Mucosa of stomach (tissue), 1 donor: ENCODE measurements at regions not wholly inside any gene's neighbourhood (a gene's known extent, or its start where the extent isn't known, plus 50 kb on each side); places are given as distances from the start of the nearest gene placed in this dataset.

Experiments used
- H3K27me3 ChIP-seq: one replicate; pipeline ENCODE4 v1.7.0; 2013; ENCODE audit warnings: mild to moderate bottlenecking, low read length; ENCODE audit not compliant: control insufficient read depth, insufficient read depth
- H3K36me3 ChIP-seq: one replicate; pipeline ENCODE4 v1.7.0; 2013; ENCODE audit warnings: low read length; ENCODE audit not compliant: control insufficient read depth, insufficient read depth
- H3K4me1 ChIP-seq: one replicate; pipeline ENCODE4 v1.7.0; 2013; ENCODE audit warnings: mild to moderate bottlenecking, low read length; ENCODE audit not compliant: control insufficient read depth, insufficient read depth
- H3K4me3 ChIP-seq: one replicate; pipeline ENCODE4 v1.7.0; 2013; ENCODE audit warnings: low read length
- H3K9ac ChIP-seq: one replicate; pipeline ENCODE4 v1.7.0; 2013; ENCODE audit warnings: mild to moderate bottlenecking, low read length, moderate library complexity
- H3K9me3 ChIP-seq: one replicate; pipeline ENCODE4 v1.7.0; 2013; ENCODE audit warnings: mild to moderate bottlenecking, low read length, moderate library complexity; ENCODE audit not compliant: control insufficient read depth
- donor health status: Pancreatic carcinoma.

DNA sequence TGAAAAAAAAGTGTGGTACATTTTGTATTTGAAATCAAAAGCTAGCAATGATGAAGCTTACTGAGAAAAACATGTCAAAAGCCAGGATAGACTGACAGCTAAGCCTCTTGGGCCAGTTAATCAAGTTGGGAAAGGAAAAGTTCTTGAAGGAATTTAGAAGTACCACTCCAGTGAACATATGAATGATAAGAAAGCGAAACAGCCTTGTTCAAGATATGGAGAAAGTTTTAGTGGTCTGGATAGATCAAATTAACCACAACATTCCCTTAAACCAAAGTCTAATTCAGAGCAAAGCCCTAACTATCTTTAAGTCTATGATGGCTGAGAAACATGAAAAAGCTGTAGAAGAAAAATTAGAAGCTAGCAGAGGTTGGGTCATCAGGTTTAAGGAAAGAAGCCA lies 268.3 kb downstream of the PDHA2 start:
- no peak overlapping the region for H3K4me3 ChIP-seq
- no peaks in the 10 kb centered on the region for H3K4me1 ChIP-seq
- no peaks in the 10 kb centered on the region for H3K27me3 ChIP-seq
- no peaks in the 10 kb centered on the region for H3K36me3 ChIP-seq
- H3K9me3 ChIP-seq: no peaks in the 10 kb centered on the region
- no peak overlapping the region for H3K9ac ChIP-seq

DNA sequence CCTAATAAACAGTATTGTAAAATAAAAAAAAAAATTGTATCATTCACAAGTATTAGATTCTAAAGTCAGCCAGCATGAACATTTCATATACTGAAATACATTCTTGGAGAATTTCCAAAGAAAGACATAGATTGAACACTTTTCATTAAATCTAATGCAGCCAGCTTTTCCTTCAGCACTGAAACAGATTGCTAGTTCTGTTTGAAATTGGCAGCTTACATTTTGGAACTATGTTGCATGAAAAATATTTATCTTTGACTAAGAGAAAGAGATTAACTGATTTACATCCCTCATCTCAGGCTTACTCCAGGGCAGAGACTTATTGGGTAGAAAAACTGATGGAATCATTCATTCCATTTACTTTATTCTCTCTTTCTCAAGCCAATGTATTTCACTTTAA lies 272.7 kb downstream of the PDHA2 start:
- H3K36me3 ChIP-seq: no peaks in the 10 kb centered on the region

DNA sequence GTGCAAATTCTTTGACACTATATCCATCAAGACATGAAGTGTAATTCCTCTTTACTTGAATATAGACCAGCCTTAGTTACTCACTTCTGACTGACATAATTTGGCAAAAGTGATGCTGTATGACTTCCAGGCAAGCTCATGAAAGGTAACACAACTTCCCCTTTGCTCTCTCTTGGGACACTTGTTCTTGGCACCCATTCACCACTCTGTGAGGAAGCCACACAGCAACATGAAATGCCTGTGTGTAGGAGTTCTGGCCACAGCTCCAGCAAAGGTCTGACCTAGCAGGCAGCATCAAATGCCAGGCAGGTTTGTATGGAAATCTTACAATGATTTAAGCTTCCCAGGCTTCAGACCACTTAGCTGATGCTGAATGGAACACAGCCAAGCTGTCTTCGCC lies 280.3 kb downstream of the PDHA2 start:
- H3K36me3 ChIP-seq: no peaks in the 10 kb centered on the region
- no peaks in the 10 kb centered on the region for H3K9me3 ChIP-seq
- H3K4me3 ChIP-seq: no peak overlapping the region
- H3K27me3 ChIP-seq: no peaks in the 10 kb centered on the region
- H3K9ac ChIP-seq: no peak overlapping the region
- no peaks in the 10 kb centered on the region for H3K4me1 ChIP-seq

More for the DNA sequence above, 272.7 kb downstream of the PDHA2 start:
- no peak overlapping the region for H3K9ac ChIP-seq
- H3K27me3 ChIP-seq: no peaks in the 10 kb centered on the region
- H3K4me1 ChIP-seq: no peaks in the 10 kb centered on the region
- H3K4me3 ChIP-seq: no peak overlapping the region
- no peaks in the 10 kb centered on the region for H3K9me3 ChIP-seq

DNA sequence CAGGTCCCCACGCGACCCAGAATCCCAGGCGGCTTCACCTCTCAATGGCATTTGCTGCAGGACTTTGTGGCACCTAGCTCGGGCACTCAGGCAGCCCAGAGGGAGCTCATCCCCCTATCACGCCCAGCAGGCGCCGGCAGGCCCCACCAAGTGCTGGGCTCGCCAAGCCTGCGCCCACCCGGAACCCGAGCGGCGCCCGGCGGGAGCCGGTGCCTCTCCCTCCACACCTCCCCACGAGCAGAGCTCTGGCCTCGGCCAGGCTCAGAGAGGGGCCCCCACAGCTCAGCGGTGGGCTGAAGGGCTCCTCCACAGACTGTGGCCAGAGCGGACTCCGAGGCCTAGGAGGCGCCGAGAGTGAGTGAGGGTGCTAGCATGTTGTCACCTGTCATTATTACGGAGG lies 286.3 kb downstream of the PDHA2 start:
- H3K9ac ChIP-seq: no peak overlapping the region

DNA sequence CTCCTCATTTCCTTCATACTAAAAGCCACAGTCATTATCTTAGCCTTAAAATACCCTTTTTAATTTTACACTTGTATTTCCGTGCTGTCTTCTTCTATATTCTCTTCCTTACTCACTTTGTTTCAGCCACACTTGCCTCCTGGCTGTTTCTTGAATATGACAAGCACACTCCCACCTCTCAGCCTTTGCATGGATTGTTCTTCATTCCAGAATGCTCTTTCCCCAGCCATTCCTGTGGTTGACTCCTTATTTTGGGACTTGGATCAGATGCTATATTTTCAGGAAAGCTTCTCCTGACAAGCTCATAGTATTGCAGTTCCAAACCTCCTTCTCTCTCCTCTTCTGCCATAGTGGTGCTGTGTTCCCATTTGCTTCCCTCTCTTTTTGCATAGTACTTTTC lies 291.3 kb downstream of the PDHA2 start:
- H3K27me3 ChIP-seq: no peaks in the 10 kb centered on the region
- no peaks in the 10 kb centered on the region for H3K36me3 ChIP-seq
- no peaks in the 10 kb centered on the region for H3K4me1 ChIP-seq
- H3K9me3 ChIP-seq: no peaks in the 10 kb centered on the region
- no peak overlapping the region for H3K4me3 ChIP-seq
- H3K9ac ChIP-seq: no peak overlapping the region

More for the DNA sequence above, 286.3 kb downstream of the PDHA2 start:
- H3K36me3 ChIP-seq: no peaks in the 10 kb centered on the region
- no peaks in the 10 kb centered on the region for H3K4me1 ChIP-seq
- no peak overlapping the region for H3K4me3 ChIP-seq
- H3K27me3 ChIP-seq: no peaks in the 10 kb centered on the region
- no peaks in the 10 kb centered on the region for H3K9me3 ChIP-seq

DNA sequence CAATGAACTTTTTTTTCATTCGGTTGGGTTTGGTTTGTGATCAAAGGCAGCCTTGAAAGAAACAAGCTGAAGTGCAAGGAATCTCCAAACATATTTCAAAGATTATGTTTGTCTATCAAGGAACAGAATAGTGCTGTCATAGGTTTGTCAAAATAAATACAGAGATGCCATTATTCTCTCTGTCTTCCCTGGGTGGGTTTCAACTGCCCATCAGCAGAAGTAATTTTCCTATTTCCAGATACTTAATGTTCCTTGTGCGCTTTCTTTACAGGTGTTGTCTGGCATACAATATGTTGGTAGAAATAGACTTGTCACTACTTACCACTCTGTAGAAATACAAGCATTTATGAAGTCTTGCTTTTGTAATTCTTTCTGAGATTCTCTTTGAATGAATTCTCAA lies 294.9 kb downstream of the PDHA2 start:
- Histone ChIP-seq H3K4me1 (no peaks in the 10 kb centered on the region), H3K4me3 (no peak overlapping the region), H3K27me3 (no peaks in the 10 kb centered on the region), H3K9ac (no peak overlapping the region), H3K9me3 (no peaks in the 10 kb centered on the region), H3K36me3 (no peaks in the 10 kb centered on the region)

DNA sequence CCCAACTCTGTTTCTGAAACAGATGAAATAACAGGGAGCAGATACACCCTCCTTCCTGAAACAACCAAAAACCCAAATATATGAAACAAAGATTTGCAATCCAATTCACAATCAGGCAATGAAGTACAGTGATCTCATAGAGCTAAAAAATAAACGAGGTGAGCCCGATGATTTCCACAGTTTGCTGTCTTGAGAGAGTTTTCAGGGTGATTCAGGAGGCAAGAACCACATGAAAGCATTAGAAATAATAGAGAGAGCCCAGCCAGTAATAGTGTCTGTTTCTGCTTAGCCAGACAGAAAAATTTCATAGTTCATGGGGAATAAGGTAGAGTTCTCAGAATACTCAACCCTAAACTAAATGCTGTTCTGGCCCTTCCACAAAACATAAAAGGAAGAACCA lies 296.2 kb downstream of the PDHA2 start:
- Histone ChIP-seq H3K27me3 (no peaks in the 10 kb centered on the region), H3K4me3 (no peak overlapping the region), H3K9me3 (no peaks in the 10 kb centered on the region)

DNA sequence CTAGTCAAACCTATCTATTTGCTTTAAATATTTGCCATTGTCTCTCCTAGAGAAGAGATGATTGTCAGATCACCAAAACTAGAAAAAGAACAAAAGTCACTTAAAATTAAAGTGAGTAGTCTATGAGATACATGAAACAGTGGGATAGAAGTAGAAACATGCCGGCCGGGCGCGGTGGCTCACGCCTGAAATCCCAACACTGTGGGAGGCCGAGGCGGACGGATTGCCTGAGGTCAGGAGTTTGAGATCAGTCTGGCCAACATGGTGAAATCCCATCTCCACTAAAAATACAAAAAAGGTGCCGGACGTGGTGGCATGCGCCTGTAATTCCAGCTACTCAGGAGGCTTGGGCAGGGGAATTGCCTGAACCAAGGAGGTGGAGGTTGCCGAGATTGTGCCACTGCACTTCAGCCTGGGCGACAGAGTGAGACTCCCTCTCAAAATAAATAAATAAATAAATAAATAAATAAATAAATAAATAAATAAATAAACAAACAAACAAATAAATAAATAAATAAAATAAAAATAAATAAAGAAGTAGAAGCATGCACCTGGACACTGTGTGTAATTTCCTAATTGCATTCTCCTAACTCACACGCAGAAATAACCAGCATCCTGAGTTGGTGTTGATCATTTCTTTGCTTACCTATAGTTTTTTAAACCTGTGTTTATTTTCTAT lies 299.5 kb downstream of the PDHA2 start:
- H3K4me1 ChIP-seq: no peaks in the 10 kb centered on the region
- H3K9ac ChIP-seq: no peak overlapping the region
- no peaks in the 10 kb centered on the region for H3K36me3 ChIP-seq
- H3K27me3 ChIP-seq: no peaks in the 10 kb centered on the region
- no peaks in the 10 kb centered on the region for H3K9me3 ChIP-seq
- H3K4me3 ChIP-seq: no peak overlapping the region

More for the DNA sequence above, 296.2 kb downstream of the PDHA2 start:
- Histone ChIP-seq H3K9ac (no peak overlapping the region), H3K36me3 (no peaks in the 10 kb centered on the region), H3K4me1 (no peaks in the 10 kb centered on the region)

DNA sequence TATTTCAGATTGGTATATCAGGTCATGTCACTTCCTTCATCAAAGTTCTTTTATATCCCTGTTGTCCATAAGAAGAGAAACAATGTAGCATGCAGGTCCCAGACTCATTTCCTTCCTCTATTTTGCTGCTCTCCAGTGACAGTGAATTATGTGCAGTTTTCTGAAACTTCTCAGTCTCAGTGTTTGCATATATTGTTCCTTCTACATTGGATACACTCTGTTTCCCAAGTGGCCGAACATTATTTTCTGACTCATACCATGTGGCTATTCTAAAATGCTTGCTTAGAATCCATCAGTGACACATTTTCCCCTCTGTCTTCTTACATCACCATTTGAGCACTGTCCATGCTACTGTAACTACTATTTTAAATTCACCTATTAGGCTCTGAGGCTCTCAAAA lies 305.7 kb downstream of the PDHA2 start:
- no peaks in the 10 kb centered on the region for H3K4me1 ChIP-seq
- H3K27me3 ChIP-seq: no peaks in the 10 kb centered on the region
- no peak overlapping the region for H3K9ac ChIP-seq

DNA sequence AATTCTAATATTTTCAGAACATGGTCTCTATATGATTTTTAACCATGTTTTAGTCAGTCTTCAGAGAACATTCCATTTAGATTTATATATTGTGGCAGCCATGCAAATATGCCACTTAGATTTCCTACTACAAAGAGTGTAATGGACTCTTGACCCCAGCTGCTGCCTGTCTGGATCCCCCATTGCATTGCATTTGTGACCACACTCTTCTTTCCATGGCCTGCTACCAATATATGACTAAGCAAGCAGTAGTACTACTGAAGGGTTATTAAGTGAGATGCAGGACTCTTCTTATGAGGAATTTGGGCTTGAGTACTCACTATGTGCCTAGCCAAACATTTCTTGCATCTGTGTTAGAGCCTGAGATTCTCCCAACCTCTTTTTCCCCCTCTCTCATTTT lies 306.8 kb downstream of the PDHA2 start:
- Histone ChIP-seq H3K4me1 (no peaks in the 10 kb centered on the region), H3K9me3 (no peaks in the 10 kb centered on the region), H3K9ac (no peak overlapping the region), H3K36me3 (no peaks in the 10 kb centered on the region), H3K27me3 (no peaks in the 10 kb centered on the region), H3K4me3 (no peak overlapping the region)

More for the DNA sequence above, 305.7 kb downstream of the PDHA2 start:
- Histone ChIP-seq H3K36me3 (no peaks in the 10 kb centered on the region), H3K9me3 (no peaks in the 10 kb centered on the region), H3K4me3 (no peak overlapping the region)

DNA sequence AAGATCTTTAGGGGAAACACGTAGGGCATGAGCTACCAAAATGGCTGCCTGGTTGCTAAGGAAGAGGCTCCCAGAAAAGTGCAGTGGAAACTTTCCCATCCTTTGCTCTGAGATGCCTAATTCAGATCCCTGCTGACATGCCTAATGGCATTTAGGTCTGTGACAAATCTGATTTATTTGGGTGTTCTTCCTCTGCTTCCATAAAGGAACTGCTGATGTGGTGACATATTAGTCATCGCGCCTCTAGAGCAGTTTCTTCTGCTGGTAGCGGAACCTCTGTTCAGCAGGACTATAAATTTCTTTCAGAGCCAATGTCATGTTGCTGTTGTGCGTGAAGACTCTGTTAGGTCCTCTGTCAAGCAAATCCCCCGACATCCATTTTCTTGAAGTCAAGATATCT lies 310.0 kb downstream of the PDHA2 start:
- Histone ChIP-seq H3K4me1 (no peaks in the 10 kb centered on the region), H3K9me3 (no peaks in the 10 kb centered on the region), H3K9ac (no peak overlapping the region), H3K4me3 (no peak overlapping the region), H3K36me3 (no peaks in the 10 kb centered on the region), H3K27me3 (no peaks in the 10 kb centered on the region)

DNA sequence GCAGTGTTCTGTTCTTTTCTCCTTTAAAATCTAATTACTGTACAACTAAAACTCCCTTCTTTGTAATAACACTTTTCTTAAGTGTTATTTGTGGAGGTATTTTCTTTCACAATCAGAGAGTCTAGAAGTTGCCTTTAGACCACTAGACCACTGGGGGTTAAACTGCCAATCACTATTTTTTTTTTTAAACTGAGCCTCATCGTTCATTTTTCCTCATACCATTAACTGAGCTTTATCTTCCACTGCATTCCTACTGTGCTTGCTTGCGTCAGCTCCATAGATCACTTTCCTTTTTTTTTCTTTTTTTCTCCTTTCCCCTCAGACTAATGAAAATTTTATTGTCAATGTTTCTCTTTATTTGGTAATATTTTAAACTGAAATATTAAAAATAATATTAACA lies 310.6 kb downstream of the PDHA2 start:
- Histone ChIP-seq H3K27me3 (no peaks in the 10 kb centered on the region), H3K36me3 (no peaks in the 10 kb centered on the region), H3K9me3 (no peaks in the 10 kb centered on the region), H3K4me1 (no peaks in the 10 kb centered on the region), H3K9ac (no peak overlapping the region), H3K4me3 (no peak overlapping the region)

DNA sequence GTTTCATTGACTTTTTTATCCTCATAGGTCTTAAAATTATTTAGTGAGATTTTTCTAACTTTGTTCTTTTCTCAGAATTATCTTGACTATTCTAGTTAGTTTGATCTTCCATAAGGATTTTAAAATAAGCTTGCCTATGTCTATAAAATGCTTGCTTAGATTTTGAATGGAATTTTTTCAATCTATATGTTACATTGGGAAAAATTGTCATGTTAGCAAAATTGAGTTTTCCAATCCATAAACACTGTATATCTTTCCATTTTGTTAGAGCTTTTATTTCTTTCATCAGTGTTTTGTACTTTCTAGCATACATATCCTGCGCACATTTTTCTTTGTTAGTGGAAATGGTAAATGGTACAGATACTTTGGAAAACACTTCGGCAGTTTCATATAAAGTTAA lies 312.9 kb downstream of the PDHA2 start:
- H3K9me3 ChIP-seq: no peaks in the 10 kb centered on the region
- H3K36me3 ChIP-seq: no peaks in the 10 kb centered on the region
- H3K4me3 ChIP-seq: no peak overlapping the region
- no peak overlapping the region for H3K9ac ChIP-seq
- H3K27me3 ChIP-seq: no peaks in the 10 kb centered on the region
- no peaks in the 10 kb centered on the region for H3K4me1 ChIP-seq
